ENCODE measurements at regions not wholly inside any gene's neighbourhood (a gene's known extent, or its start where the extent isn't known, plus 50 kb on each side); places are given as distances from the start of the nearest gene placed in this dataset.

DNA sequence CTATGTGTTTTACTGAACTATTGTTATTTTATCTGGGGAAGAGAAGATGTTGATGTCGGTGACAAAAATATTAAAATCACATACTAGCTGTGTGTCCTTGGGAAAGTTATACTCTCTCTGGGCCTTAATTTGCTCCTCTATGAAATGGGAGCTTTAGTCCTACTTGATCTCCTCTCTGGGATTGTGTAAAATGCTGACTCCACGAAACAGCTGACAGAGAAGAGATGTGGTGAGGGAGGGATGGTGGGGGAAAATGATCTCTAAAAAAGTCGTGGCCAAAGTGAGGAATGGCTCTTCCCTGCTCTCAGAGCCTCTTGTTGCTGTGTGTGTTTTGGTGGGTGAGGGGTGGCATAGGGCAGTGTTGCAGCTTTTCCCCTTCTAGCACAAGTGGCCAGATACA is 173.7 kb downstream of the MELK start:
- no peak for TF ChIP-seq CREB1 (CRISPR knock-in tag; IDR thresholded peaks at IDR 0.05; ENCODE audit: low read depth)
- TF ChIP-seq JUNB (IDR thresholded peaks at IDR 0.05; ENCODE audit: unreplicated experiment), result no peak
- no peak for TF ChIP-seq EZH2 (IDR thresholded peaks at IDR 0.05; ENCODE audit: low read depth, unreplicated experiment)
- TF ChIP-seq, protein P1, sequence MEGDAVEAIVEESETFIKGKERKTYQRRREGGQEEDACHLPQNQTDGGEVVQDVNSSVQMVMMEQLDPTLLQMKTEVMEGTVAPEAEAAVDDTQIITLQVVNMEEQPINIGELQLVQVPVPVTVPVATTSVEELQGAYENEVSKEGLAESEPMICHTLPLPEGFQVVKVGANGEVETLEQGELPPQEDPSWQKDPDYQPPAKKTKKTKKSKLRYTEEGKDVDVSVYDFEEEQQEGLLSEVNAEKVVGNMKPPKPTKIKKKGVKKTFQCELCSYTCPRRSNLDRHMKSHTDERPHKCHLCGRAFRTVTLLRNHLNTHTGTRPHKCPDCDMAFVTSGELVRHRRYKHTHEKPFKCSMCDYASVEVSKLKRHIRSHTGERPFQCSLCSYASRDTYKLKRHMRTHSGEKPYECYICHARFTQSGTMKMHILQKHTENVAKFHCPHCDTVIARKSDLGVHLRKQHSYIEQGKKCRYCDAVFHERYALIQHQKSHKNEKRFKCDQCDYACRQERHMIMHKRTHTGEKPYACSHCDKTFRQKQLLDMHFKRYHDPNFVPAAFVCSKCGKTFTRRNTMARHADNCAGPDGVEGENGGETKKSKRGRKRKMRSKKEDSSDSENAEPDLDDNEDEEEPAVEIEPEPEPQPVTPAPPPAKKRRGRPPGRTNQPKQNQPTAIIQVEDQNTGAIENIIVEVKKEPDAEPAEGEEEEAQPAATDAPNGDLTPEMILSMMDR (conservative IDR thresholded peaks at IDR 0.05; ENCODE audit: low read depth in 2 of 2), result no peak
- TF ChIP-seq ZNF462 (CRISPR knock-in tag; IDR thresholded peaks at IDR 0.05), result no peak
- TF ChIP-seq POLR2AphosphoS5 (IDR thresholded peaks at IDR 0.05; ENCODE audit: low read depth), result no peak
- no peak for TF ChIP-seq ZNF114 (CRISPR knock-in tag; IDR thresholded peaks at IDR 0.05)
- TF ChIP-seq EZH2phosphoT487 (IDR thresholded peaks at IDR 0.05; ENCODE audit: unreplicated experiment), result no peak
- TF ChIP-seq NANOG (IDR thresholded peaks at IDR 0.05; ENCODE audit: borderline replicate concordance), result no peak
- no peak for TF ChIP-seq REST (IDR thresholded peaks at IDR 0.05; ENCODE audit: unreplicated experiment)
- TF ChIP-seq ZNF331 (CRISPR knock-in tag; IDR thresholded peaks at IDR 0.05; ENCODE audit: low read depth), result no peak
- TF ChIP-seq, protein P2, sequence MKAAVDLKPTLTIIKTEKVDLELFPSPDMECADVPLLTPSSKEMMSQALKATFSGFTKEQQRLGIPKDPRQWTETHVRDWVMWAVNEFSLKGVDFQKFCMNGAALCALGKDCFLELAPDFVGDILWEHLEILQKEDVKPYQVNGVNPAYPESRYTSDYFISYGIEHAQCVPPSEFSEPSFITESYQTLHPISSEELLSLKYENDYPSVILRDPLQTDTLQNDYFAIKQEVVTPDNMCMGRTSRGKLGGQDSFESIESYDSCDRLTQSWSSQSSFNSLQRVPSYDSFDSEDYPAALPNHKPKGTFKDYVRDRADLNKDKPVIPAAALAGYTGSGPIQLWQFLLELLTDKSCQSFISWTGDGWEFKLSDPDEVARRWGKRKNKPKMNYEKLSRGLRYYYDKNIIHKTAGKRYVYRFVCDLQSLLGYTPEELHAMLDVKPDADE (IDR thresholded peaks at IDR 0.05), result no peak
- TF ChIP-seq STAT1 (IDR thresholded peaks at IDR 0.05; ENCODE audit: unreplicated experiment), result no peak

All from GM23338 (cell line).